GM23338 (cell line): ENCODE measurements at regions not wholly inside any gene's neighbourhood (a gene's known extent, or its start where the extent isn't known, plus 50 kb on each side); places are given as distances from the start of the nearest gene placed in this dataset.

Experiments used
- ATAC-seq: fragments of 200-7000 bp; cut with Tn5 transposase; 3 replicates; pipeline ENCODE4 v1.9.1; 2020
- DNase-seq: peaks from one replicate; pipeline ENCODE4 v3.0.0-alpha.2; 2015; ENCODE audit warnings: low spot score
- H2AFZ ChIP-seq: fragments of 200-600 bp; sonication (generic); 2 replicates; pipeline ENCODE4 v1.8.0; 2016; ENCODE audit warnings: antibody characterized with exemption, mild to moderate bottlenecking, moderate library complexity
- H3F3A ChIP-seq: fragments of 200-600 bp; sonication (generic); replicated peaks from 2 replicates; pipeline ENCODE4 v1.8.0; 2017; ENCODE audit warnings: antibody characterized with exemption, mixed run types, low read depth
- H3K27ac ChIP-seq: fragments of 200-600 bp; sonication (generic); 2 replicates; pipeline ENCODE4 v1.6.1; 2016; ENCODE audit warnings: low read depth
- H3K27me3 ChIP-seq: fragments of 200-600 bp; sonication (generic); 2 replicates; pipeline ENCODE4 v1.8.0; 2016; ENCODE audit warnings: mild to moderate bottlenecking, mixed run types, moderate library complexity; ENCODE audit not compliant: insufficient read depth
- H3K36me3 ChIP-seq: fragments of 200-600 bp; sonication (generic); 2 replicates; pipeline ENCODE4 v1.8.0; 2016; ENCODE audit warnings: mild to moderate bottlenecking; ENCODE audit not compliant: insufficient read depth
- H3K4me1 ChIP-seq: fragments of 200-600 bp; sonication (generic); 2 replicates; pipeline ENCODE4 v1.8.0; 2016; ENCODE audit warnings: mild to moderate bottlenecking, moderate library complexity; ENCODE audit not compliant: insufficient read depth
- H3K4me2 ChIP-seq: fragments of 200-600 bp; sonication (generic); 2 replicates; pipeline ENCODE4 v1.7.1; 2017; ENCODE audit warnings: mixed run types
- H3K4me3 ChIP-seq: fragments of 200-600 bp; sonication (generic); 2 replicates; pipeline ENCODE4 v1.6.1; 2016; ENCODE audit warnings: mixed run types
- H3K79me2 ChIP-seq: fragments of 200-600 bp; sonication (generic); replicated peaks from 2 replicates; pipeline ENCODE4 v1.8.0; 2017; ENCODE audit warnings: mild to moderate bottlenecking; ENCODE audit not compliant: insufficient read depth
- H3K9me2 ChIP-seq: fragments of 200-600 bp; sonication (generic); 2 replicates; pipeline ENCODE4 v1.8.0; 2017; ENCODE audit not compliant: insufficient read depth
- H4K20me1 ChIP-seq: fragments of 200-600 bp; sonication (generic); replicated peaks from 2 replicates; pipeline ENCODE4 v1.8.0; 2017; ENCODE audit warnings: mild to moderate bottlenecking; ENCODE audit not compliant: insufficient read depth
- H3K27ac Mint-ChIP-seq: 2 replicates; pipeline ENCODE4 v1.8.0; 2020; ENCODE audit warnings: inconsistent platforms, mild to moderate bottlenecking, moderate library complexity, mixed read lengths
- H3K27me3 Mint-ChIP-seq: 3 replicates; pipeline ENCODE4 v1.8.0; 2022; ENCODE audit warnings: low read depth, mild to moderate bottlenecking, moderate library complexity, mixed read lengths, inconsistent platforms; ENCODE audit not compliant: insufficient read depth, poor library complexity
- H3K36me3 Mint-ChIP-seq: 3 replicates; pipeline ENCODE4 v1.8.0; 2021; ENCODE audit warnings: low read depth, mild to moderate bottlenecking, inconsistent platforms, moderate library complexity, mixed read lengths
- H3K4me1 Mint-ChIP-seq: 3 replicates; pipeline ENCODE4 v1.8.0; 2020; ENCODE audit warnings: mild to moderate bottlenecking, inconsistent platforms, mixed read lengths
- H3K4me3 Mint-ChIP-seq: 3 replicates; pipeline ENCODE4 v1.8.0; 2021; ENCODE audit warnings: moderate library complexity, mild to moderate bottlenecking, inconsistent platforms, mixed read lengths
- H3K9me3 Mint-ChIP-seq: 3 replicates; pipeline ENCODE4 v1.8.0; 2020; ENCODE audit warnings: moderate library complexity, mild to moderate bottlenecking, inconsistent platforms, mixed read lengths
- CREB1 ChIP-seq: fragments of 250-450 bp; sonication (Bioruptor Pico); IDR thresholded peaks from 2 replicates; pipeline ENCODE4 v1.5.0; 2020; ENCODE audit warnings: low read depth, mild to moderate bottlenecking, moderate library complexity
- CTCF ChIP-seq, 2 experiments: fragments of 200-600 bp in 1 of 2; sonication (generic) in 1 of 2; conservative IDR thresholded peaks; 2 replicates each; pipeline versions ENCODE4 v1.5.1 to v1.6.1; 2016 to 2017; ENCODE audit warnings: antibody characterized with exemption in 2 of 2, low read depth in 2 of 2, mild to moderate bottlenecking in 2 of 2, moderate library complexity in 1 of 2
- EZH2 ChIP-seq: fragments of 200-600 bp; sonication (generic); IDR thresholded peaks from one replicate; pipeline ENCODE4 v1.8.0; 2017; ENCODE audit warnings: antibody characterized with exemption, mild to moderate bottlenecking, low read depth; ENCODE audit not compliant: unreplicated experiment
- ZNF331 ChIP-seq: fragments of 250-450 bp; sonication (Bioruptor Pico); IDR thresholded peaks from 2 replicates; pipeline ENCODE4 v1.5.0; 2020; ENCODE audit warnings: low read depth, mild to moderate bottlenecking, moderate library complexity
- ZNF462 ChIP-seq: fragments of 250-450 bp; sonication (Bioruptor Pico); IDR thresholded peaks from 2 replicates; pipeline ENCODE4 v1.5.0; 2020; ENCODE audit warnings: mild to moderate bottlenecking, moderate library complexity

- TF ChIP-seq CTCF (conservative IDR thresholded peaks at IDR 0.05; ENCODE audit: low read depth in 2 of 2) (0 out of 4 replicates have a peak, but pooled peaks of 1 of the 2 experiments have one; percentile 3), CREB1 (CRISPR knock-in tag) (no peak)
- Histone ChIP-seq H4K20me1 (no peaks in the 10 kb centered on the region), H3K4me3 (no peak overlapping the region), H3K9me2 (no peaks in the 10 kb centered on the region), H2AFZ (no peak overlapping the region), H3K4me2 (no peak overlapping the region), H3K36me3 (peaks cover 41% of the 10 kb centered on the region), H3K27me3 (no peaks in the 10 kb centered on the region), H3K79me2 (no peaks in the 10 kb centered on the region), H3K27ac (no peak overlapping the region), H3K4me1 (no peaks in the 10 kb centered on the region), H3F3A (no peaks in the 10 kb centered on the region)
- H3K4me3 Mint-ChIP-seq: no peak overlapping the region
- H3K9me3 Mint-ChIP-seq: no peaks in the 10 kb centered on the region
- no peak overlapping the region for H3K27ac Mint-ChIP-seq
- H3K36me3 Mint-ChIP-seq: peaks cover 82% of the 10 kb centered on the region
- ATAC-seq: no peak
- DNase-seq: no peak
- peaks cover 3% of the 10 kb centered on the region for H3K27me3 Mint-ChIP-seq
- H3K4me1 Mint-ChIP-seq: no peaks in the 10 kb centered on the region
These were observed 234.7 kb downstream of the OR13H1 start for GRCh38 chrX:131778269-131779218.

- H3K4me2 ChIP-seq: no peak overlapping the region
- no peak overlapping the region for H3K27ac Mint-ChIP-seq
- no peak for ATAC-seq
These were observed 235.4 kb downstream of the OR13H1 start for GRCh38 chrX:131779306-131779705.

More at GRCh38 chrX:131779306-131779705, 235.4 kb downstream of the OR13H1 start:
- peaks cover 46% of the 10 kb centered on the region for H3K36me3 ChIP-seq
- no peaks in the 10 kb centered on the region for H3K4me1 Mint-ChIP-seq
- no peaks in the 10 kb centered on the region for H3K79me2 ChIP-seq
- no peaks in the 10 kb centered on the region for H3K9me3 Mint-ChIP-seq
- H3K27me3 Mint-ChIP-seq: peaks cover 3% of the 10 kb centered on the region
- no peak overlapping the region for H3K4me3 Mint-ChIP-seq
- no peaks in the 10 kb centered on the region for H3K4me1 ChIP-seq
- H4K20me1 ChIP-seq: no peaks in the 10 kb centered on the region
- peaks cover 83% of the 10 kb centered on the region for H3K36me3 Mint-ChIP-seq
- no peaks in the 10 kb centered on the region for H3K27me3 ChIP-seq
- H3K27ac ChIP-seq: no peak overlapping the region
- no peaks in the 10 kb centered on the region for H3K9me2 ChIP-seq
- no peak for DNase-seq
- no peak overlapping the region for H2AFZ ChIP-seq
- TF ChIP-seq EZH2: no peak
- no peak for TF ChIP-seq ZNF331 (CRISPR knock-in tag)
- TF ChIP-seq CREB1 (CRISPR knock-in tag): no peak
- no peak for TF ChIP-seq ZNF462 (CRISPR knock-in tag)
- no peaks in the 10 kb centered on the region for H3F3A ChIP-seq
- H3K4me3 ChIP-seq: no peak overlapping the region
